PC-9 (cell line): ENCODE measurements at regions not wholly inside any gene's neighbourhood (a gene's known extent, or its start where the extent isn't known, plus 50 kb on each side); places are given as distances from the start of the nearest gene placed in this dataset.

ENCODE experiments used
- CTCF ChIP-seq: fragments of 200-600 bp; sonication (generic); conservative IDR thresholded peaks from 2 replicates; pipeline ENCODE4 v1.6.1; 2017; ENCODE audit warnings: mixed run types, antibody characterized with exemption, mild to moderate bottlenecking, moderate library complexity
- EZH2 ChIP-seq: fragments of 200-600 bp; sonication (generic); IDR thresholded peaks from 2 replicates; pipeline ENCODE4 v1.8.0; 2017; ENCODE audit warnings: antibody characterized with exemption, low read depth

DNA sequence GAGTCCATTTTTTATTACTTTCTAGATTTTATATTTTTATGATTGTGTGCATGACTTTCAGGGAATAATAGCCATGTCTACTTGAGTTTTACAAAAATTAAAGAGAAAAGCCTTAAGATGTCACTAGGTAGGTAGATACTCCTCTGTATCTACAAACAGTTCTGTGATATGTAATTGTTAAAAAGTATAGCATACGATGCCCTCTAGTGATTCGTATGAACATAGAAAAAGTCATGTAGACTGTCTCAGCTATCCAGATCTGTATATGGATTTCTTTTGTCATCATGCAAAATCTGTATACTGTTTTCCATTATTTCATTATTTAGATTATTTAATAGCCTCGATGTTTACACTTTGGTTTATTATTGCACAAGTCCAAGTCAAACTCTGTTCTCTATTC, 856.6 kb downstream of the CENPC start:
- no peak for TF ChIP-seq CTCF
- no peak for TF ChIP-seq EZH2
